OCI-LY3 (cell line): ENCODE measurements at regions not wholly inside any gene's neighbourhood (a gene's known extent, or its start where the extent isn't known, plus 50 kb on each side); places are given as distances from the start of the nearest gene placed in this dataset.

ENCODE experiments used
- H2AFZ ChIP-seq: fragments of 200-600, 300-600 bp; shearing (Covaris generic); 2 replicates; pipeline ENCODE4 v1.6.0; 2014; ENCODE audit warnings: antibody characterized with exemption, low read depth, low read length
- H3K27ac ChIP-seq: fragments of 200-600, 300-600 bp; sonication (generic); 2 replicates; pipeline ENCODE4 v1.5.1; 2014; ENCODE audit warnings: mild to moderate bottlenecking, low read length, moderate library complexity, mixed read lengths
- H3K27me3 ChIP-seq: fragments of 200-600, 300-600 bp; sonication (generic); 2 replicates; pipeline ENCODE4 v1.6.1; 2014; ENCODE audit warnings: low read depth, low read length, mixed read lengths
- H3K36me3 ChIP-seq: fragments of 200-600, 300-600 bp; sonication (generic); replicated peaks from 2 replicates; pipeline ENCODE3; 2014; ENCODE audit warnings: low read depth, low read length, mixed read lengths
- H3K4me1 ChIP-seq: fragments of 300-600, 200-600 bp; sonication (generic); 2 replicates; pipeline ENCODE4 v1.6.1; 2014; ENCODE audit warnings: low read length, mixed read lengths
- H3K4me2 ChIP-seq: fragments of 200-600, 300-600 bp; sonication (generic); 2 replicates; pipeline ENCODE4 v1.6.1; 2014; ENCODE audit warnings: low read length, mixed read lengths
- H3K4me3 ChIP-seq: fragments of 300-600, 200-600 bp; sonication (generic); 2 replicates; pipeline ENCODE4 v1.5.1; 2014; ENCODE audit warnings: antibody characterized with exemption, mild to moderate bottlenecking, low read length, moderate library complexity
- H3K79me2 ChIP-seq: fragments of 300-600, 200-600 bp; shearing (Covaris generic); 2 replicates; pipeline ENCODE4 v1.6.1; 2014; ENCODE audit warnings: mild to moderate bottlenecking, low read length, mixed read lengths
- H3K9ac ChIP-seq: fragments of 300-600, 200-600 bp; shearing (Covaris generic); 2 replicates; pipeline ENCODE4 v1.6.0; 2014; ENCODE audit warnings: mild to moderate bottlenecking, low read length, moderate library complexity
- H3K9me3 ChIP-seq: fragments of 200-600, 300-600 bp; shearing (Covaris generic); 2 replicates; pipeline ENCODE4 v1.6.1; 2014; ENCODE audit warnings: low read length, mixed read lengths; ENCODE audit not compliant: insufficient read depth
- H4K20me1 ChIP-seq: fragments of 200-600, 300-600 bp; sonication (generic); 2 replicates; pipeline ENCODE4 v1.6.1; 2016; ENCODE audit warnings: low read length, mixed read lengths; ENCODE audit not compliant: insufficient read depth
- EZH2phosphoT487 ChIP-seq: fragments of 200-600 bp; shearing (Covaris generic); IDR thresholded peaks from 2 replicates; pipeline ENCODE4 v1.6.1; 2018; ENCODE audit warnings: antibody characterized with exemption, mixed run types, low read depth
- TF ChIP-seq, protein P1 (sequence below): fragments of 200-600, 300-600 bp; sonication (generic); IDR thresholded peaks from 2 replicates; pipeline ENCODE4 v1.5.1; 2014; ENCODE audit warnings: antibody characterized with exemption, low read length, low read depth

DNA sequence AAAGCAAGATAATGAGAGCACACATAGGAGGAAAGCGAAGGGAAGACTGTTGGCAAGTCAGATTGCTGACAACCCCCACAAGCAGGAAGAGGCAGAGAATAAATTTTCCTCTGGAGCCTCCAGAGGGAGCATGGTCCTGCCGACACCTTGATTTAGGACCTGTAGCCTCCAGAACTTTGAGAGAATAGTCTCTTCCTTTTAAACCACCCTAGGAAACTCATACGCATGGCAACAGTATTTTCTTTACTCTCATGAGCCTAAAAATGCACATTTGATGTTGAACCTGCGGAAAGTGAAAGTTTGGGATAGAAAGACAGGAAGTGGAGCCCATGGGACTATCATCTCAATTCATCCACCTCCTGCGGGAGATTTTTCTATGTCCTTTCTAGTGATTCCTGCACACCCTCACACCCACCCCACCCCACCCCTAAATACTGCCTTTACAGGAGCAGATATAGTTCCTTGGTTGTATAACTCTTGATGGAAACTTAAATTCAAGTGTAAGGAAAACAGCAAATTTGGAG is 116.7 kb upstream of the LPP start:
- no peaks in the 10 kb centered on the region for H3K79me2 ChIP-seq
- H3K27me3 ChIP-seq = peaks cover 10% of the 10 kb centered on the region; the same call in 1 of the 2 replicates
- H3K9me3 ChIP-seq = no peaks in the 10 kb centered on the region
- H3K9ac ChIP-seq = no peak overlapping the region
- no peaks in the 10 kb centered on the region for H3K36me3 ChIP-seq
- H3K4me1 ChIP-seq = peaks cover 6% of the 10 kb centered on the region; the same call in 1 of the 2 replicates
- no peak for TF ChIP-seq EZH2phosphoT487
- TF ChIP-seq, protein P1, sequence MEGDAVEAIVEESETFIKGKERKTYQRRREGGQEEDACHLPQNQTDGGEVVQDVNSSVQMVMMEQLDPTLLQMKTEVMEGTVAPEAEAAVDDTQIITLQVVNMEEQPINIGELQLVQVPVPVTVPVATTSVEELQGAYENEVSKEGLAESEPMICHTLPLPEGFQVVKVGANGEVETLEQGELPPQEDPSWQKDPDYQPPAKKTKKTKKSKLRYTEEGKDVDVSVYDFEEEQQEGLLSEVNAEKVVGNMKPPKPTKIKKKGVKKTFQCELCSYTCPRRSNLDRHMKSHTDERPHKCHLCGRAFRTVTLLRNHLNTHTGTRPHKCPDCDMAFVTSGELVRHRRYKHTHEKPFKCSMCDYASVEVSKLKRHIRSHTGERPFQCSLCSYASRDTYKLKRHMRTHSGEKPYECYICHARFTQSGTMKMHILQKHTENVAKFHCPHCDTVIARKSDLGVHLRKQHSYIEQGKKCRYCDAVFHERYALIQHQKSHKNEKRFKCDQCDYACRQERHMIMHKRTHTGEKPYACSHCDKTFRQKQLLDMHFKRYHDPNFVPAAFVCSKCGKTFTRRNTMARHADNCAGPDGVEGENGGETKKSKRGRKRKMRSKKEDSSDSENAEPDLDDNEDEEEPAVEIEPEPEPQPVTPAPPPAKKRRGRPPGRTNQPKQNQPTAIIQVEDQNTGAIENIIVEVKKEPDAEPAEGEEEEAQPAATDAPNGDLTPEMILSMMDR = no peak
- no peak overlapping the region for H3K4me3 ChIP-seq
- H3K27ac ChIP-seq = no peak overlapping the region
- no peak overlapping the region for H3K4me2 ChIP-seq
- H2AFZ ChIP-seq = no peak overlapping the region
- no peaks in the 10 kb centered on the region for H4K20me1 ChIP-seq

DNA sequence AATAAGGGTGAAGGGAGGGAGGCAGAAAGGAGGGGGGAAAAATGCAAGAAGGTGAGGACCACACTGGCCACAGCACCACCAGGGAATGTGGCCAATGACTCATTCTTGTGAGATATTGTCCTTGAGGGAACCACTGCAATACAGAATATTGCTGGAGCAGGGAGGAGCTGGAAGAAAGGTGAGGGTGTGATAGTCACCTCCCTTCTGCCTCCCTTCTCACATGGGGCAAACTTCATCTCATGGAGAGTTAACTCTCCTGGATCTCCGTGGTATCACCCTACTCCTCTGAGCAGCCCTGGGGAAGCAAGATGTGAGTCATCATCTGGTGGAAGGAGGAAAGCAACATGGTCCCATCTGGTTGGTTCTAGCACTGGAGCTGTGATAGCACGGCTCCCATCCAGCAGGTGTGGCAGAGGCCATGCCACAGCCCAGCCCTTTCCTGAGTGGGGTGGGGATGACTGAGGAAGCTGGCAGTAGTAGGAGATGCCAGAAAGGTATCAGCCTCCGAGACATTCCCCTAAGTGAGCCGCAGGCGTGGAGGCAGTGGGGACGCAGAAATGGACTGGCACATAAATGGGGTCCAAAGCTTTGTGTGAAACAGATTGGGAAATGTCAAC is 115.9 kb upstream of the LPP start:
- no peaks in the 10 kb centered on the region for H4K20me1 ChIP-seq
- H3K4me3 ChIP-seq = no peak overlapping the region
- peaks cover 10% of the 10 kb centered on the region; the same call in 1 of the 2 replicates for H3K27me3 ChIP-seq
- H3K27ac ChIP-seq = no peak overlapping the region
- no peaks in the 10 kb centered on the region for H3K9me3 ChIP-seq
- no peak overlapping the region for H3K9ac ChIP-seq
- H3K4me1 ChIP-seq = peaks cover 6% of the 10 kb centered on the region; the same call in 1 of the 2 replicates
- TF ChIP-seq, protein P1 = no peak
- H3K79me2 ChIP-seq = no peaks in the 10 kb centered on the region
- H2AFZ ChIP-seq = no peak overlapping the region
- no peaks in the 10 kb centered on the region for H3K36me3 ChIP-seq
- H3K4me2 ChIP-seq = no peak overlapping the region

DNA sequence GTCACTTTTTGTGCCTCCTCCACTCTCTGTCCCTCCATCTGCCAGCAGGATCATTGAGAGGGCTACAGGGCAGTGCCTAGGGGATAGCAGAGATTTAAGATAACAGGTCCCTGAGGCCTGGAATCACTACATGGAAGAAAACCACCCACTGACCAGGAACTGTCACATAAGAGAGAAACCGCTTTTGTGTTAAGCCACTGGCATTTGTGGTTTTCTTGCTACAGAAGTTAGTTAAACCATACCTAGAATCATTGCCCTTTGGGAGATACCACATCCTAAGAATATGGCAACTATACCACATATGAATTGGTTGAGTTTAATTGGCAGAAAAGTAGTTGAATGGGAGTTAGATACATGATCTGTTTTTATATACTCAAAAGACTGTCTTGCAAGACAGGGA is 112.8 kb upstream of the LPP start:
- Histone ChIP-seq H3K27me3 (peaks cover 21% of the 10 kb centered on the region; the same call in 1 of the 2 replicates), H3K27ac (no peak overlapping the region), H3K9me3 (no peaks in the 10 kb centered on the region), H4K20me1 (no peaks in the 10 kb centered on the region), H3K4me2 (no peak overlapping the region), H2AFZ (no peak overlapping the region), H3K9ac (no peak overlapping the region), H3K4me3 (no peak overlapping the region), H3K4me1 (peaks cover 10% of the 10 kb centered on the region), H3K36me3 (no peaks in the 10 kb centered on the region), H3K79me2 (no peaks in the 10 kb centered on the region)
- TF ChIP-seq, protein P1 = no peak
- no peak for TF ChIP-seq EZH2phosphoT487

DNA sequence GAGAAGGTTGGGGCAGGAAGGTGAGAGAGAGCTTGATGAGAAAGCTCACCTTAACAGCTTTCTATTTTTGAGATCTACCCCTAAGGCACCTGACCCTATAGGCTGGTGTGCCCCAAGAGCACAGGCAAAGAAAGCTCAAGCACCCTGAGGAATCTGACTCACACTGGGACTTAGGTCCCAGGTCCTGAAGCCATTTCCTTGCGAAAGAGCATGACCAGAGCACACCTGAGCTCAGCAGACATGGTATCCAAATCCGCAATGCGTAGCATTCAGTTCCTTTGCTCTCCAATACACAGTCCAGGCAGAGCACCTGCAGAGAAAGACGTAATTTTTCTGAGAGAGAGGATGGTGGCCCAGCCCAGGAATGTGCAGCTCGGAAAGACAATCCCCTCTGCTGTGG is 112.1 kb upstream of the LPP start:
- no peak overlapping the region for H2AFZ ChIP-seq
- no peaks in the 10 kb centered on the region for H3K79me2 ChIP-seq
- H3K4me3 ChIP-seq = no peak overlapping the region
- no peak overlapping the region for H3K27ac ChIP-seq
- no peaks in the 10 kb centered on the region for H3K36me3 ChIP-seq
- H3K4me2 ChIP-seq = no peak overlapping the region
- H3K4me1 ChIP-seq = peaks cover 7% of the 10 kb centered on the region
- peaks cover 18% of the 10 kb centered on the region; the same call in 1 of the 2 replicates for H3K27me3 ChIP-seq
- no peak overlapping the region for H3K9ac ChIP-seq
- no peaks in the 10 kb centered on the region for H3K9me3 ChIP-seq
- no peaks in the 10 kb centered on the region for H4K20me1 ChIP-seq
- TF ChIP-seq, protein P1 = no peak
- TF ChIP-seq EZH2phosphoT487 = no peak
